Activated T-helper 2 cell treated with anti-CD3 and anti-CD28 coated beads, Interferon-gamma antibody, Interleukin-2, Interleukin-4, amounts not matched to agents 10 μg/mL and 5 μg/mL and 100 μg/mL, durations not matched to agents 14 hours and 24 hours and 36 hours (primary cell): ENCODE measurements at regions not wholly inside any gene's neighbourhood (a gene's known extent, or its start where the extent isn't known, plus 50 kb on each side); places are given as distances from the start of the nearest gene placed in this dataset.

ENCODE experiments used
- DNase-seq: peaks from one replicate; pipeline ENCODE4 v3.0.0; 2021; ENCODE audit warnings: low spot score
- H3K27ac Mint-ChIP-seq: one replicate; pipeline ENCODE4 v1.8.0; 2021; ENCODE audit warnings: mixed read lengths
- H3K27me3 Mint-ChIP-seq: one replicate; pipeline ENCODE4 v1.8.0; 2021; ENCODE audit warnings: low read depth, mixed read lengths
- H3K36me3 Mint-ChIP-seq: one replicate; pipeline ENCODE4 v1.8.0; 2021; ENCODE audit warnings: low read depth, mixed read lengths
- H3K4me1 Mint-ChIP-seq: one replicate; pipeline ENCODE4 v1.8.0; 2021; ENCODE audit warnings: low read depth, mixed read lengths
- H3K4me3 Mint-ChIP-seq: one replicate; pipeline ENCODE4 v1.8.0; 2021; ENCODE audit warnings: low read depth, mild to moderate bottlenecking, moderate library complexity, mixed read lengths
- H3K9me3 Mint-ChIP-seq: one replicate; pipeline ENCODE4 v1.8.0; 2021; ENCODE audit warnings: mixed read lengths
- intact Hi-C: fragments of 100-400 bp; cut with micrococcal nuclease; formaldehyde crosslinking; loops from one replicate; pipeline ENCODE4 v1.15.1; 2023

- no peak overlapping the region for H3K4me3 Mint-ChIP-seq
- H3K4me1 Mint-ChIP-seq, result no peaks in the 10 kb centered on the region
- DNase-seq, result no peak
- no peaks in the 10 kb centered on the region for H3K27me3 Mint-ChIP-seq
- H3K27ac Mint-ChIP-seq, result no peak overlapping the region
- intact Hi-C loops, result no loop called here
- H3K9me3 Mint-ChIP-seq, result no peaks in the 10 kb centered on the region
- no peaks in the 10 kb centered on the region for H3K36me3 Mint-ChIP-seq
Observed at GRCh38 chr11:106389101-106389500, 311.6 kb downstream of the AASDHPPT start.

- intact Hi-C loops, result no loop called here
- no peak for DNase-seq
- no peaks in the 10 kb centered on the region for H3K36me3 Mint-ChIP-seq
- H3K27ac Mint-ChIP-seq, result no peak overlapping the region
- H3K27me3 Mint-ChIP-seq, result no peaks in the 10 kb centered on the region
- H3K4me3 Mint-ChIP-seq, result no peak overlapping the region
- no peaks in the 10 kb centered on the region for H3K4me1 Mint-ChIP-seq
- no peaks in the 10 kb centered on the region for H3K9me3 Mint-ChIP-seq
Observed at GRCh38 chr11:106390078-106390477, 312.6 kb downstream of the AASDHPPT start.

GRCh38 chr11:106391771-106392420, 314.4 kb downstream of the AASDHPPT start:
- no peaks in the 10 kb centered on the region for H3K27me3 Mint-ChIP-seq
- no peak overlapping the region for H3K4me3 Mint-ChIP-seq
- intact Hi-C loops, result no loop called here
- H3K27ac Mint-ChIP-seq, result no peak overlapping the region
- no peak for DNase-seq
- peaks cover 10% of the 10 kb centered on the region for H3K9me3 Mint-ChIP-seq
- H3K4me1 Mint-ChIP-seq, result no peaks in the 10 kb centered on the region
- no peaks in the 10 kb centered on the region for H3K36me3 Mint-ChIP-seq

GRCh38 chr11:106395716-106396349, 318.4 kb downstream of the AASDHPPT start:
- Mint-ChIP-seq H3K36me3 (no peaks in the 10 kb centered on the region), H3K9me3 (peaks cover 18% of the 10 kb centered on the region), H3K27me3 (no peaks in the 10 kb centered on the region), H3K4me1 (no peaks in the 10 kb centered on the region), H3K27ac (no peak overlapping the region), H3K4me3 (no peak overlapping the region)
- intact Hi-C loops, result no loop called here
- DNase-seq, result no peak

DNA sequence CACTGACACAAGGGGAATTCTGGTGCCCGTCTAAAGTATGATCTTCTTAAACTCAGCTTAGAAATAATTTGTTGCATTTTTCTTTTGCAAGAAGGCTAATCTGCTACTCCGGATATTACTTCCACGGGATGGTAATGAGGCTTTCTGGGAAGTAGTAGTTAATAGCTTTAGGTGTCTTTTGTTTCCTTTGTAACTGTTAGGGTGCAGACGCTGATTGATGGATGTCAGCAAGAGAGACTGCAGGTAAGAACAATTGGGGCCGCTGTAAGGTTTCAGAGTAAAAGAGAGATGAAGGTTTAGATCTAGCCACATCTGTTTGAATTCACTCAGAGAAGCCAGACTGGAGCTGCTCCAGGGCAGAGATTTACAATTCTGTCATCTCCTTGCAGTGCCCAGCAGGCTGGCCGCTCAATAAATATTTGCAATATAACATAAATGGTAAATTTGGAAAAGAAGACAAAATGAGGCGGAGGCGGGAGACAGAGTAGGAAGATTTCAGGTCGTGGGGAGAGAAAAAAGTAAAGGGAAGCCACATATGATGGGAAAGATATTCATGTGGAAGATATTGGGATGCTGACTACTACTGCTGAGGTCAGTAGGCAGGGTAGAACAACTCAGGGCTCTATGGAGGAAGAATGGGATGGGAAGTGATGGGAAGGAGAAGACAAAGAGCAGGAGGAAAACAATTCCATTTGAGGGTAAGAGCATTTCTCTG, 320.5 kb downstream of the AASDHPPT start:
- H3K27me3 Mint-ChIP-seq, result no peaks in the 10 kb centered on the region
- DNase-seq, result no peak
- H3K27ac Mint-ChIP-seq, result no peak overlapping the region
- peaks cover 18% of the 10 kb centered on the region for H3K9me3 Mint-ChIP-seq
- H3K4me1 Mint-ChIP-seq, result no peaks in the 10 kb centered on the region
- H3K4me3 Mint-ChIP-seq, result no peak overlapping the region
- intact Hi-C loops, result no loop called here
- H3K36me3 Mint-ChIP-seq, result no peaks in the 10 kb centered on the region

DNA sequence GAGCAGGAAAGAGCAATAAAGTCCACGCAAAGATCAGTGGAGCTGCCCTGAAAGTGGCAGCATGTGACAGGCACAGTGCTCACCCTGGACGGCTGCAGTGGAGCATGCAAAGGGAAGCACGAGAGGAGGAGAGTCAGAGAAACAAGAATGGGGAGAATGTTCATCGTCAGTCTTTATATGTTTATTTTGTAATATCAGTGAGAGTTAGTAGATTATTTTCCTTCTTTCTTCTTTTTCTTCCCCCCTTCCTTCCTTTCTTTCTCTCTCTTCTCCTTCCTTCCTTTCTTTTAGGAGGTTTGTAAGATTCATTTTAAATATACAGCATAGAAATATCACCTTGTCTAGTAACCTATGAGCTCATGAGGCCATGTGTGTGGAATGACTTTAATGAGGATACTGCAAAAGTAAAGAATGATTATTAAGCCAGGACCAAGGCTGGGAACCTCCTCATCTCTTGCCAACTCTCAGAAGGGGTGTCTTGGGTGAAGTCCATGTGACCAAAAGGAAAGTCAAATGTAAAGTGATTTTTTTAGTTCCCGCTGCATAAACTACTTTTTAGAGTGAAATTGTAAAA, 321.1 kb downstream of the AASDHPPT start:
- intact Hi-C loops, result no loop called here
- no peak for DNase-seq
- H3K9me3 Mint-ChIP-seq, result peaks cover 21% of the 10 kb centered on the region
- no peaks in the 10 kb centered on the region for H3K27me3 Mint-ChIP-seq
- no peaks in the 10 kb centered on the region for H3K4me1 Mint-ChIP-seq
- H3K27ac Mint-ChIP-seq, result no peak overlapping the region
- no peaks in the 10 kb centered on the region for H3K36me3 Mint-ChIP-seq
- H3K4me3 Mint-ChIP-seq, result no peak overlapping the region

GRCh38 chr11:106399076-106399511, 321.6 kb downstream of the AASDHPPT start:
- Mint-ChIP-seq H3K9me3 (peaks cover 23% of the 10 kb centered on the region), H3K4me3 (no peak overlapping the region), H3K27me3 (no peaks in the 10 kb centered on the region), H3K27ac (no peak overlapping the region), H3K36me3 (no peaks in the 10 kb centered on the region), H3K4me1 (no peaks in the 10 kb centered on the region)
- intact Hi-C loops, result no loop called here
- no peak for DNase-seq

DNA sequence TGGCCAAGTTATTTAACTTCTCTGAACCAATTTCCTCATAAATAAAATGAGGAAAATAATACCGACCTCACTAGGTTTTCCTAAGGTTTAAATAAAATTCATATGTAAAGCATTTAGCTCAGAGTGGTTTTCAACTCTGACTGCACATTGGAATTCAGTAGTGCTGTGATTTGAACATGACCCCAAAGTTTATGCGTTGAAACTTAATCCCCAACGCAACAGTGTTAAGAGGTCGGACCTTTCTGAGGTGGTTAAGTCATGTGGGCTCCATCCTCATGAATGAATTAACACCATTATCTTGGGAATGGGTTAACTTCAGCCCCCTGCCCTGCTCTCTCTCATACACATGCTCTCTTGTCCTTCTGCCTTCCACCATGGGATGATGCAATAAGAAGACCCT, 322.2 kb downstream of the AASDHPPT start:
- H3K36me3 Mint-ChIP-seq, result no peaks in the 10 kb centered on the region
- H3K4me1 Mint-ChIP-seq, result no peaks in the 10 kb centered on the region
- no peak overlapping the region for H3K27ac Mint-ChIP-seq
- H3K9me3 Mint-ChIP-seq, result peaks cover 23% of the 10 kb centered on the region
- DNase-seq, result no peak
- no peaks in the 10 kb centered on the region for H3K27me3 Mint-ChIP-seq
- intact Hi-C loops, result no loop called here
- H3K4me3 Mint-ChIP-seq, result no peak overlapping the region

DNA sequence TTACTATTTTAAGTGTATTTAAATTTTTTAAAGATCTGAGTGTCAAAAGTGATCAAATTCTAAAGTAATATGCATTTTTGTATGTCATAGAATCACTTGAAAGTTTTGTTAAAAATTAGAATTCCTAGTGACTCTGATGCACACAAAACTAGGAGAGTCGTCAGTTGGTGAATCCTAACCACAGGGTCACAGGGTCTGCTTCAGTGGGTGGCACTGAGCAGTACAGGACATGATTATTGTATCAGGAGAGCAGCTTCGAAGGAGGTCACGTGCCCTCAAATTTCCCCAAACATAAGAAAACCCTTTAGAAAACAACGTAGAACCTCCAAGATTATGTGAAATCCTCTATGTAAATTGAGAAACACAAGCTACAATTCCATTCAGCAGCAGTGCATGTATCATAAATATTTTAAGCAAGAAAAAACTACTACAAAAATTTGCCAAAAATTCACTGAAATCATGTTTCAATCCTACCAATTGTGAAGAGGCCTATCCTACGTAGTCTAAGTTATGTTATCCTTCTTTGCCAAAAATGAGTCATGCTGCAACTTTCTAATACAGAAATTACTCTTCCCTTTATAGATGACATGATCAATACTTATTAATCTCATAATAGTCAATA, 323.6 kb downstream of the AASDHPPT start:
- H3K27me3 Mint-ChIP-seq, result no peaks in the 10 kb centered on the region
- no peak overlapping the region for H3K4me3 Mint-ChIP-seq
- intact Hi-C loops, result no loop called here

GRCh38 chr11:106403751-106404150, 326.3 kb downstream of the AASDHPPT start:
- no peaks in the 10 kb centered on the region for H3K27me3 Mint-ChIP-seq
- DNase-seq, result no peak
- H3K9me3 Mint-ChIP-seq, result peaks cover 9% of the 10 kb centered on the region
- H3K4me1 Mint-ChIP-seq, result no peaks in the 10 kb centered on the region
- no peak overlapping the region for H3K4me3 Mint-ChIP-seq
- H3K36me3 Mint-ChIP-seq, result no peaks in the 10 kb centered on the region
- intact Hi-C loops, result no loop called here
- no peak overlapping the region for H3K27ac Mint-ChIP-seq

More for the DNA sequence above, 323.6 kb downstream of the AASDHPPT start:
- Mint-ChIP-seq H3K9me3 (peaks cover 21% of the 10 kb centered on the region), H3K27ac (no peak overlapping the region), H3K36me3 (no peaks in the 10 kb centered on the region), H3K4me1 (no peaks in the 10 kb centered on the region)
- DNase-seq, result no peak

- Mint-ChIP-seq H3K36me3 (no peaks in the 10 kb centered on the region), H3K4me1 (no peaks in the 10 kb centered on the region), H3K9me3 (peaks cover 4% of the 10 kb centered on the region), H3K27me3 (no peaks in the 10 kb centered on the region), H3K4me3 (no peak overlapping the region), H3K27ac (no peak overlapping the region)
- intact Hi-C loops, result no loop called here
- no peak for DNase-seq
Observed at GRCh38 chr11:106409222-106409621, 331.8 kb downstream of the AASDHPPT start.

- no peak overlapping the region for H3K4me3 Mint-ChIP-seq
- DNase-seq, result no peak
- H3K27me3 Mint-ChIP-seq, result no peaks in the 10 kb centered on the region
- H3K36me3 Mint-ChIP-seq, result no peaks in the 10 kb centered on the region
- H3K4me1 Mint-ChIP-seq, result no peaks in the 10 kb centered on the region
- peaks cover 4% of the 10 kb centered on the region for H3K9me3 Mint-ChIP-seq
- H3K27ac Mint-ChIP-seq, result no peak overlapping the region
- intact Hi-C loops, result no loop called here
Observed at GRCh38 chr11:106409671-106410070, 332.2 kb downstream of the AASDHPPT start.
